Neutrophil (primary cell): ENCODE measurements at regions not wholly inside any gene's neighbourhood (a gene's known extent, or its start where the extent isn't known, plus 50 kb on each side); places are given as distances from the start of the nearest gene placed in this dataset.

Experiments
- H3K27ac ChIP-seq: fragments of 200-600 bp; sonication (generic); 2 replicates; pipeline ENCODE4 v1.5.1; 2016; ENCODE audit warnings: mild to moderate bottlenecking, moderate library complexity
- H3K27me3 ChIP-seq: fragments of 200-600 bp; sonication (generic); 2 replicates; pipeline ENCODE4 v1.6.0; 2016; ENCODE audit warnings: mild to moderate bottlenecking
- H3K36me3 ChIP-seq: fragments of 200-600 bp; sonication (generic); 2 replicates; pipeline ENCODE4 v1.5.1; 2017
- H3K4me1 ChIP-seq, 2 experiments: fragments of 200-600 bp in 1 of 2; sonication (generic) in 1 of 2; 1 replicate in 1 of 2; 2 replicates in 1 of 2; pipeline versions ENCODE4 v1.5.1 to v1.6.1; 2013 to 2016; ENCODE audit warnings: low read depth in 1 of 2, low read length in 1 of 2, mild to moderate bottlenecking in 1 of 2, moderate library complexity in 1 of 2; ENCODE audit not compliant: control insufficient read depth in 1 of 2, insufficient read depth in 1 of 2
- H3K4me3 ChIP-seq, 2 experiments: fragments of 200-600 bp in 1 of 2; sonication (generic) in 1 of 2; 1 replicate in 1 of 2; 2 replicates in 1 of 2; pipeline ENCODE4 v1.5.1; 2013 to 2016; ENCODE audit warnings: low read depth in 1 of 2, low read length in 1 of 2, mild to moderate bottlenecking in 1 of 2, moderate library complexity in 1 of 2
- H3K9me3 ChIP-seq: fragments of 200-600 bp; sonication (generic); 2 replicates; pipeline ENCODE4 v1.5.1; 2016
- TF ChIP-seq, protein P1 (sequence below): fragments of 200-600 bp; sonication (generic); IDR thresholded peaks from 2 replicates; pipeline ENCODE4 v1.5.1; 2016; ENCODE audit warnings: antibody characterized with exemption

DNA sequence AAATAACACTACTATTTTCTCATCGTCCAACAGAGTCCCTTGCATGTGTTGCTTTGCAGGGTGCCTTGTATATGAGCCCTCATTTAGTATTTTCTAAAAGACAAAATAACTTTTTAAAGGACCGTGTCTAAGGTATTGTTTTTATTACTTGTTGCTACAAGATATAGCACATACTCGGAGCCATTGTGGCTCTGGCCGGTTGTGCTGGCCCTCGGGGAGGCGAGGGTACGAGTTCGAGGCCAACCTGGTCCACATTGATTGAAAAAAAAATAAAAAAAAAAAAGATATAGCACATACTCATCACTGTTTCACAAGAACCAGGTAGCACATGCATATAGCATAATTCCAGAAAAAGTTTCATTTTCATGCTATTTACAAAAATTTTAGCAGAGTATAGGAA lies 869.2 kb downstream of the MRPL39 start:
- Histone ChIP-seq H3K9me3 (no peaks in the 10 kb centered on the region), H3K4me3 (no peak overlapping the region), H3K4me1 (no peaks in the 10 kb centered on the region), H3K36me3 (no peaks in the 10 kb centered on the region), H3K27me3 (no peaks in the 10 kb centered on the region), H3K27ac (no peak overlapping the region)
- TF ChIP-seq, protein P1, sequence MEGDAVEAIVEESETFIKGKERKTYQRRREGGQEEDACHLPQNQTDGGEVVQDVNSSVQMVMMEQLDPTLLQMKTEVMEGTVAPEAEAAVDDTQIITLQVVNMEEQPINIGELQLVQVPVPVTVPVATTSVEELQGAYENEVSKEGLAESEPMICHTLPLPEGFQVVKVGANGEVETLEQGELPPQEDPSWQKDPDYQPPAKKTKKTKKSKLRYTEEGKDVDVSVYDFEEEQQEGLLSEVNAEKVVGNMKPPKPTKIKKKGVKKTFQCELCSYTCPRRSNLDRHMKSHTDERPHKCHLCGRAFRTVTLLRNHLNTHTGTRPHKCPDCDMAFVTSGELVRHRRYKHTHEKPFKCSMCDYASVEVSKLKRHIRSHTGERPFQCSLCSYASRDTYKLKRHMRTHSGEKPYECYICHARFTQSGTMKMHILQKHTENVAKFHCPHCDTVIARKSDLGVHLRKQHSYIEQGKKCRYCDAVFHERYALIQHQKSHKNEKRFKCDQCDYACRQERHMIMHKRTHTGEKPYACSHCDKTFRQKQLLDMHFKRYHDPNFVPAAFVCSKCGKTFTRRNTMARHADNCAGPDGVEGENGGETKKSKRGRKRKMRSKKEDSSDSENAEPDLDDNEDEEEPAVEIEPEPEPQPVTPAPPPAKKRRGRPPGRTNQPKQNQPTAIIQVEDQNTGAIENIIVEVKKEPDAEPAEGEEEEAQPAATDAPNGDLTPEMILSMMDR: no peak

- Histone ChIP-seq H3K27ac (no peak overlapping the region), H3K9me3 (no peaks in the 10 kb centered on the region), H3K4me1 (no peaks in the 10 kb centered on the region), H3K4me3 (no peak overlapping the region), H3K27me3 (no peaks in the 10 kb centered on the region), H3K36me3 (no peaks in the 10 kb centered on the region)
- TF ChIP-seq, protein P1: no peak
Measured at GRCh38 chr21:24737296-24737850, 869.9 kb downstream of the MRPL39 start.

DNA sequence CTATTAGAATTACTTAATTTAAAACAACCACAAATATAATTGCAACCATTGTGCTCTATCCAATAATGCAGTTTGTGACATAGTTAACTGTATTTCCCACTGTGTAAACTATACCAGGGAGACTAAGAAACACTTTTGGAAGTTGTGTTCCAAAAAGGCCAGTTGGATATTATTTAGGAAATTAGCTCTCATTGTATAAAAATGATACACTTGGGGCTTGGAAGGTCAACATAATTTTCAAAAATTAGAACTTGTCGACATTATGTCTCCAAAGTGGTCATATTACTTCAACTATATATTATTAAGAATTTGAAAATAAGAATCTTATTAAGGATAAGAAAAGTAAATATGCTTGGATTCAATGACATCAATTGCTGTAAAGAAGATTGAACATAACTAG lies 876.6 kb downstream of the MRPL39 start:
- TF ChIP-seq, protein P1: no peak

DNA sequence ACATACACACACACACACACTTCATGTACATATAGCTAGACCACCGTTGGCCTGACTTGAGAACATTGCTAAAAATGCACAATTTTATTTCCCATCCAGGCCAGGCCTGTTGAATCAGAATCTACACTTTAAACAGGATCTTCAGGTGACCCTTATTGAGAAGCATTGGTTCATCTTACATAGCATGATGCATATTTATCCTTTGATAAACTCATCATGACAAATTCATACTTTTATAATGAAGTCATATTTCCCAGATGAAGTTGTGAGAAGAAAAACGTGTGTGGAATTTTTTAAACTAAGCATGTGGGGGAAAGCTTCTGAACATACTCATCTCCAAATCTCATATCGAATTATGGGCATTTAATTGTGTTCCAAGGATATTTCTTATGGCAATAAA lies 877.7 kb downstream of the MRPL39 start:
- no peak overlapping the region for H3K4me3 ChIP-seq
- H3K27me3 ChIP-seq: no peaks in the 10 kb centered on the region
- H3K27ac ChIP-seq: no peak overlapping the region
- no peaks in the 10 kb centered on the region for H3K4me1 ChIP-seq
- no peaks in the 10 kb centered on the region for H3K9me3 ChIP-seq
- TF ChIP-seq, protein P1: no peak
- H3K36me3 ChIP-seq: no peaks in the 10 kb centered on the region

More for the DNA sequence above, 876.6 kb downstream of the MRPL39 start:
- H3K27ac ChIP-seq: no peak overlapping the region
- H3K27me3 ChIP-seq: no peaks in the 10 kb centered on the region
- no peaks in the 10 kb centered on the region for H3K36me3 ChIP-seq
- no peaks in the 10 kb centered on the region for H3K9me3 ChIP-seq
- no peak overlapping the region for H3K4me3 ChIP-seq
- H3K4me1 ChIP-seq: no peaks in the 10 kb centered on the region

- TF ChIP-seq, protein P1: no peak
- no peak overlapping the region for H3K4me3 ChIP-seq
Measured at GRCh38 chr21:24727803-24728440, 879.4 kb downstream of the MRPL39 start.

More at GRCh38 chr21:24727803-24728440, 879.4 kb downstream of the MRPL39 start:
- H3K9me3 ChIP-seq: no peaks in the 10 kb centered on the region
- no peaks in the 10 kb centered on the region for H3K36me3 ChIP-seq
- H3K4me1 ChIP-seq: no peaks in the 10 kb centered on the region
- no peak overlapping the region for H3K27ac ChIP-seq
- no peaks in the 10 kb centered on the region for H3K27me3 ChIP-seq
